ENCODE measurements at regions not wholly inside any gene's neighbourhood (a gene's known extent, or its start where the extent isn't known, plus 50 kb on each side); places are given as distances from the start of the nearest gene placed in this dataset.

DNA sequence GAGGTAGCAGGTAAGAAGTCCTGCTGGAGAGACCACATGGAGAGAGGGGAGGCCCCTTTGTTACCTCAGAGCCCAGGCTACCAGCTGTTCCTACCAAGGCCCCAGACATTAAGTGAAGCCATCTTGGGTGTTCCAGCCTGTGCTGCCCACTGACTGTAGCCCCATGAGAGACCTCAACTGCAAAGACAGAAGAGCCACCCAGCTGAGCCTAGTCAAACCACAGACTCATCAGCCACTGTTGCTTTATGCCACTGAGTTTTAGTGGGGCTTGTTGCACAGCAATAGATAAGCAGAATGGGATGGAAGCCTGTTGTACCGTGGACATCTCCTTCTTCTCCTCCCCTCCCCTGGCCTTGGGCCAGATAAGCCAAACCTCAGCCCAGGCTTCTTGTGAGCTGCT, 83.9 kb downstream of the ADRA2C start:
- TF ChIP-seq, protein P1, sequence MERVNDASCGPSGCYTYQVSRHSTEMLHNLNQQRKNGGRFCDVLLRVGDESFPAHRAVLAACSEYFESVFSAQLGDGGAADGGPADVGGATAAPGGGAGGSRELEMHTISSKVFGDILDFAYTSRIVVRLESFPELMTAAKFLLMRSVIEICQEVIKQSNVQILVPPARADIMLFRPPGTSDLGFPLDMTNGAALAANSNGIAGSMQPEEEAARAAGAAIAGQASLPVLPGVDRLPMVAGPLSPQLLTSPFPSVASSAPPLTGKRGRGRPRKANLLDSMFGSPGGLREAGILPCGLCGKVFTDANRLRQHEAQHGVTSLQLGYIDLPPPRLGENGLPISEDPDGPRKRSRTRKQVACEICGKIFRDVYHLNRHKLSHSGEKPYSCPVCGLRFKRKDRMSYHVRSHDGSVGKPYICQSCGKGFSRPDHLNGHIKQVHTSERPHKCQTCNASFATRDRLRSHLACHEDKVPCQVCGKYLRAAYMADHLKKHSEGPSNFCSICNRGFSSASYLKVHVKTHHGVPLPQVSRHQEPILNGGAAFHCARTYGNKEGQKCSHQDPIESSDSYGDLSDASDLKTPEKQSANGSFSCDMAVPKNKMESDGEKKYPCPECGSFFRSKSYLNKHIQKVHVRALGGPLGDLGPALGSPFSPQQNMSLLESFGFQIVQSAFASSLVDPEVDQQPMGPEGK (CRISPR knock-in tag; IDR thresholded peaks at IDR 0.05; ENCODE audit: borderline replicate concordance): no peak
- TF ChIP-seq ZC3H10 (CRISPR knock-in tag; IDR thresholded peaks at IDR 0.05): no peak
- no peak for TF ChIP-seq TOX (CRISPR knock-in tag; IDR thresholded peaks at IDR 0.05; ENCODE audit: borderline replicate concordance)
- TF ChIP-seq ARNTL (CRISPR knock-in tag; IDR thresholded peaks at IDR 0.05; ENCODE audit: borderline replicate concordance, low read depth): no peak
- no peak for TF ChIP-seq ZFP3 (CRISPR knock-in tag; IDR thresholded peaks at IDR 0.05)
- no peak for TF ChIP-seq TCF4 (CRISPR knock-in tag; IDR thresholded peaks at IDR 0.05; ENCODE audit: borderline replicate concordance)
- no peak for TF ChIP-seq ZNF8 (CRISPR knock-in tag; IDR thresholded peaks at IDR 0.05)
- no peak for TF ChIP-seq SNAI2 (CRISPR knock-in tag; IDR thresholded peaks at IDR 0.05)
- no peak for TF ChIP-seq RARB (CRISPR knock-in tag; IDR thresholded peaks at IDR 0.05)
- TF ChIP-seq, protein P2, sequence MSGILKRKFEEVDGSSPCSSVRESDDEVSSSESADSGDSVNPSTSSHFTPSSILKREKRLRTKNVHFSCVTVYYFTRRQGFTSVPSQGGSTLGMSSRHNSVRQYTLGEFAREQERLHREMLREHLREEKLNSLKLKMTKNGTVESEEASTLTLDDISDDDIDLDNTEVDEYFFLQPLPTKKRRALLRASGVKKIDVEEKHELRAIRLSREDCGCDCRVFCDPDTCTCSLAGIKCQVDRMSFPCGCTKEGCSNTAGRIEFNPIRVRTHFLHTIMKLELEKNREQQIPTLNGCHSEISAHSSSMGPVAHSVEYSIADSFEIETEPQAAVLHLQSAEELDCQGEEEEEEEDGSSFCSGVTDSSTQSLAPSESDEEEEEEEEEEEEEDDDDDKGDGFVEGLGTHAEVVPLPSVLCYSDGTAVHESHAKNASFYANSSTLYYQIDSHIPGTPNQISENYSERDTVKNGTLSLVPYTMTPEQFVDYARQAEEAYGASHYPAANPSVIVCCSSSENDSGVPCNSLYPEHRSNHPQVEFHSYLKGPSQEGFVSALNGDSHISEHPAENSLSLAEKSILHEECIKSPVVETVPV (CRISPR knock-in tag; IDR thresholded peaks at IDR 0.05): no peak
- TF ChIP-seq BACH2 (CRISPR knock-in tag; IDR thresholded peaks at IDR 0.05; ENCODE audit: borderline replicate concordance): no peak
- no peak for TF ChIP-seq ISL1 (CRISPR knock-in tag; IDR thresholded peaks at IDR 0.05)
- no peak for TF ChIP-seq OSR1 (CRISPR knock-in tag; IDR thresholded peaks at IDR 0.05)
- TF ChIP-seq GLIS3 (CRISPR knock-in tag; IDR thresholded peaks at IDR 0.05): no peak
